Ishikawa (cell line): ENCODE measurements at regions not wholly inside any gene's neighbourhood (a gene's known extent, or its start where the extent isn't known, plus 50 kb on each side); places are given as distances from the start of the nearest gene placed in this dataset.

Experiments
- CEBPB ChIP-seq: IDR thresholded peaks from 2 replicates; pipeline ENCODE4 v1.6.1; 2012
- CREB1 ChIP-seq: IDR thresholded peaks from 2 replicates; pipeline ENCODE4 v1.6.1; 2012; ENCODE audit warnings: low read depth
- EGR1 ChIP-seq: IDR thresholded peaks from 2 replicates; pipeline ENCODE4 v1.6.1; 2012
- EP300 ChIP-seq: IDR thresholded peaks from 2 replicates; pipeline ENCODE4 v1.6.1; 2012; ENCODE audit warnings: borderline replicate concordance
- FOXM1 ChIP-seq: IDR thresholded peaks from 2 replicates; pipeline ENCODE4 v1.6.1; 2012; ENCODE audit warnings: low read depth, borderline replicate concordance
- NFIC ChIP-seq: IDR thresholded peaks from 2 replicates; pipeline ENCODE4 v1.6.1; 2012
- RAD21 ChIP-seq: IDR thresholded peaks from 2 replicates; pipeline ENCODE4 v1.6.1; 2012; ENCODE audit warnings: low read depth
- TAF1 ChIP-seq: IDR thresholded peaks from 2 replicates; pipeline ENCODE4 v1.6.1; 2012; ENCODE audit warnings: low read depth, mild to moderate bottlenecking
- YY1 ChIP-seq: IDR thresholded peaks from 2 replicates; pipeline ENCODE4 v1.6.1; 2012; ENCODE audit warnings: low read depth
- ZBTB7A ChIP-seq: IDR thresholded peaks from 2 replicates; pipeline ENCODE4 v1.6.1; 2012; ENCODE audit warnings: low read depth
- TF ChIP-seq, protein P1 (sequence below): IDR thresholded peaks from 2 replicates; pipeline ENCODE4 v1.6.1; 2012
- TF ChIP-seq, protein P2 (sequence below): IDR thresholded peaks from 2 replicates; pipeline ENCODE4 v1.6.1; 2012
- TF ChIP-seq, protein P3 (sequence below): IDR thresholded peaks from 2 replicates; pipeline ENCODE4 v1.6.1; 2012; ENCODE audit warnings: low read depth, mild to moderate bottlenecking

DNA sequence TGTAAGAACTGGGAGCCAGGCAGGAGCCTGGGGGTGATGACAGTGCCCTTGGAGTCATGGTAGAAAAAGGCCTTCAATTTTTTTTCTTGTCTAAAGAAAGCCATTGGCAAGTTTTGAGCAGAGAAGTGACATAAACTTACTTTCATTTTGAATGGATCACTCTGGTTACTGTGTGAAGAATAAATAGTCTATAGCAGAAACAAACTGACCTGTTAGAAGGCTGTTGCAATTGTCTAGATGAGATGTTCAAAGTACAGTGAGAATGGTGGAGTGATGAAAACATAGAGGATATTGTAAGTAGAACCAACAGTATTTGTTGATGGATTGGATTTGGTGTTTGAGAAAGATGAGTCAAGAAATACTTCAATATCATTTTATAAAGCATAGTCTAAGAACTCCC lies 439.9 kb downstream of the TBL1XR1 start:
- TF ChIP-seq FOXM1 (no peak), TAF1 (no peak), YY1 (no peak), EP300 (no peak), ZBTB7A (no peak), EGR1 (no peak), CEBPB (no peak), RAD21 (no peak), NFIC (no peak), CREB1 (no peak)
- TF ChIP-seq, protein P1, sequence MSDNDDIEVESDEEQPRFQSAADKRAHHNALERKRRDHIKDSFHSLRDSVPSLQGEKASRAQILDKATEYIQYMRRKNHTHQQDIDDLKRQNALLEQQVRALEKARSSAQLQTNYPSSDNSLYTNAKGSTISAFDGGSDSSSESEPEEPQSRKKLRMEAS: no peak
- TF ChIP-seq, protein P2, sequence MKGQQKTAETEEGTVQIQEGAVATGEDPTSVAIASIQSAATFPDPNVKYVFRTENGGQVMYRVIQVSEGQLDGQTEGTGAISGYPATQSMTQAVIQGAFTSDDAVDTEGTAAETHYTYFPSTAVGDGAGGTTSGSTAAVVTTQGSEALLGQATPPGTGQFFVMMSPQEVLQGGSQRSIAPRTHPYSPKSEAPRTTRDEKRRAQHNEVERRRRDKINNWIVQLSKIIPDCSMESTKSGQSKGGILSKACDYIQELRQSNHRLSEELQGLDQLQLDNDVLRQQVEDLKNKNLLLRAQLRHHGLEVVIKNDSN: no peak
- TF ChIP-seq, protein P3, sequence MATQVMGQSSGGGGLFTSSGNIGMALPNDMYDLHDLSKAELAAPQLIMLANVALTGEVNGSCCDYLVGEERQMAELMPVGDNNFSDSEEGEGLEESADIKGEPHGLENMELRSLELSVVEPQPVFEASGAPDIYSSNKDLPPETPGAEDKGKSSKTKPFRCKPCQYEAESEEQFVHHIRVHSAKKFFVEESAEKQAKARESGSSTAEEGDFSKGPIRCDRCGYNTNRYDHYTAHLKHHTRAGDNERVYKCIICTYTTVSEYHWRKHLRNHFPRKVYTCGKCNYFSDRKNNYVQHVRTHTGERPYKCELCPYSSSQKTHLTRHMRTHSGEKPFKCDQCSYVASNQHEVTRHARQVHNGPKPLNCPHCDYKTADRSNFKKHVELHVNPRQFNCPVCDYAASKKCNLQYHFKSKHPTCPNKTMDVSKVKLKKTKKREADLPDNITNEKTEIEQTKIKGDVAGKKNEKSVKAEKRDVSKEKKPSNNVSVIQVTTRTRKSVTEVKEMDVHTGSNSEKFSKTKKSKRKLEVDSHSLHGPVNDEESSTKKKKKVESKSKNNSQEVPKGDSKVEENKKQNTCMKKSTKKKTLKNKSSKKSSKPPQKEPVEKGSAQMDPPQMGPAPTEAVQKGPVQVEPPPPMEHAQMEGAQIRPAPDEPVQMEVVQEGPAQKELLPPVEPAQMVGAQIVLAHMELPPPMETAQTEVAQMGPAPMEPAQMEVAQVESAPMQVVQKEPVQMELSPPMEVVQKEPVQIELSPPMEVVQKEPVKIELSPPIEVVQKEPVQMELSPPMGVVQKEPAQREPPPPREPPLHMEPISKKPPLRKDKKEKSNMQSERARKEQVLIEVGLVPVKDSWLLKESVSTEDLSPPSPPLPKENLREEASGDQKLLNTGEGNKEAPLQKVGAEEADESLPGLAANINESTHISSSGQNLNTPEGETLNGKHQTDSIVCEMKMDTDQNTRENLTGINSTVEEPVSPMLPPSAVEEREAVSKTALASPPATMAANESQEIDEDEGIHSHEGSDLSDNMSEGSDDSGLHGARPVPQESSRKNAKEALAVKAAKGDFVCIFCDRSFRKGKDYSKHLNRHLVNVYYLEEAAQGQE: no peak
